ENCODE measurements at regions not wholly inside any gene's neighbourhood (a gene's known extent, or its start where the extent isn't known, plus 50 kb on each side); places are given as distances from the start of the nearest gene placed in this dataset.
"Not testable (repeated sequence)": the region's sequence is repeated elsewhere in the genome, so short reads cannot be mapped to it uniquely, and the experiment has no call there.

GRCh38 chr11:82194521-82194920 lies 539.1 kb downstream of the FAM181B start:
- no peak for DNase-seq

GRCh38 chr11:82191695-82192094 lies 542.0 kb downstream of the FAM181B start:
- no peak for DNase-seq

GRCh38 chr11:82185925-82186324 lies 547.7 kb downstream of the FAM181B start:
- no peak for DNase-seq

DNA sequence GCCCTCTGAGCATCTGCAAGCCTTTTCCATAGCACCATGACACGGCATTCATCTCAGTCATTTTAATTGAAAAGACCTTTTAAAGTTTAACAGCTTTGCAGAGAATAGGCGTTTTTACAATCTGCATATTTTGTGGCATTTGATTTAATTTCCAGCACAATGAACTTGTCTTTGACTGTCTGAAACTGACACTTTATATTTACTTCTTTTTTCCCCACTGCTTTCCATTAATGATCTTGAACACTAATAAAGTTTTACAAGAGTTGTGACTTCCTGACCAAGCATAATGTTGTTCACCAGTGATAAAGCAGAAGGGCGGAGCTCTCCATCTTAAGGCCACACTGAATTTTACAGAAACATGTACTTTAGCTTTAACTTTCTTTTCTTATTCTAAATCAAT lies 548.7 kb downstream of the FAM181B start:
- DNase-seq = no peak

- DNase-seq = no peak
Measured at GRCh38 chr11:82183346-82183745, 550.3 kb downstream of the FAM181B start.

DNA sequence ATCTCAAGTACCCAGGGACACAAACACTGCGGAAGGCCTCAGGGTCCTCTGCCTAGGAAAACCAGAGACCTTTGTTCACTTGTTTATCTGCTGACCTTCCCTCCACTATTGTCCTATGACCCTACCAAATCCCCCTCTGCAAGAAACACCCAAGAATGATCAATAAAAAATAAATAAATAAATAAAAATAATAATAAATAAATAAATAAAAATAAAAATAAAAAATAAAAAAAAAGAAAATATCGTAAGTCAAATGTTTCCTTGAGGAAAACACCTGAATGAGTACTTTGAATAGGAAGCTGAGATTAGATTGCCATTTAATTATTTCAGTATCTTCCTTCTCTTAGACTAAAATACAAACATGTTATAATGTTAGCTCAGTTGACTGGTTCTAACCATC lies 551.0 kb downstream of the FAM181B start:
- not testable (repeated sequence) for DNase-seq

DNA sequence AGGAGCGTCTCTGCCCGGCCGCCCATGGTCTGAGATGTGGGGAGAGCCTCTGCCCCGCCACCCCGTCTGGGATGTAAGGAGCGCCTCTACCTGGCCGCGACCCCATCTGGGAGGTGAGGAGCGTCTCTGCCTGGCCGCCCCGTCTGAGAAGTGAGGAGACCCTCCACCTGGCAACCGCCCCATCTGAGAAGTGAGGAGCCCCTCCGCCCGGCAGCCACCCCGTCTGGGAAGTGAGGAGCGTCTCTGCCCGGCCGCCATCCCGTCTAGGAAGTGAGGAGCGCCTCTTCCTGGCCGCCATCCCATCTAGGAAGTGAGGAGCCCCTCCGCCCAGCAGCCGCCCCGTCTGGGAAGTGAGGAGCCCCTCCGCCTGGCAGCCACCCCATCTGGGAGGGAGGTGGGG lies 551.9 kb downstream of the FAM181B start:
- DNase-seq = not testable (repeated sequence)

DNA sequence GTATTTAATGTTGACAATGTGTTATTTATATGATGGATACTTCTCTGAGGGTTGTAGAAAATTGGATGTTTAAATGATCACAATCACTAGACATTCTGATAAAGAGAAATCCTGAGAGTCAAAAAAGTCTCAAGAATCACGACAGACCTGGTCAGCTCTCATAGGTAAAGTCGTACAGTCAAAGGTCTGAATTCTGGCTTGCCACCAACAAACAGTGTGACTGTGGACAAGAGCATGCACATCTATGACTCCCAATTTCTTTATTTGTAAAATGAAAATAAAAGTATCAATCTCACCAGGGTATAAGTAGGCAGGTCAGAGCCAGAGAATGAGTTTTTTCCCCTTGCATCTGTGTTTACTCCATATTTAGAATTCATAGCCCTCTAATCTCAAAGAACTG lies 556.7 kb downstream of the FAM181B start:
- DNase-seq = no peak

DNA sequence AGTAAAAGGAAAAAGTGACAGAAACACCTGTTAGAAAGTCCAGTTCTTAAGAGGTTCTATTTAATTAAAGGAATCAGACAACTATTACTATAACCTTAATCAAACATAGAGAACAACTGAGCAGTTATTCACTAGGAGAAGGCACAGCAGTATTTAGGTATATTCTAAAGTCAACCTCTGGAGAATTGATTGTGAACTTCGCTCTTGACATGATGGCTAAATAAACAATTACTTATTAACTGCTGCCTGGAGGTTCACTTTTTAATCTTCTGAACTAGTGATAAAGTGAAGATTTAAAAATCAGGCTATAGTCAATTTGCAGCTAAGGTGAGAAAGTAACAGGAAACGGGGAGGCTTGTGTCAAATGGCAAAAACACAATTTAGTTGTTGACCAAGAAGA lies 557.3 kb downstream of the FAM181B start:
- DNase-seq = no peak

DNA sequence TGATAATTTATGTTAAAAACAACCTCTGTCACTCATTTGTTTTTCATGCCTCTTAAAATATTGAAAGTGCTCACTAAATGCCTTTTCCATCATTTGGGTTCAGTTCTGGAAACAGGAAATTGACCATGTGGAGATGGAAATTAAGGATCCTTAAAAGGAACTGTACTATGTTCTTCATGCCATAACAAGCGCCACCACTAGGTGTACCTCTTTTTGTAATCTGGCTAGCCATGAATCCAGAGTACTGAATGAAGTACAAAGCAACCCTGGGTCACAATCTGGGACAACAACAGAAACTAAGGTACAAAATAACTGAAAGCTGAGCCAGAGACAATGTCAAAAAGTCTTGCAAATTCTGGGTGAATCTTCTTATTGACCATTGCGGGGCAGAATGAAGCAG lies 559.1 kb downstream of the FAM181B start:
- no peak for DNase-seq

DNA sequence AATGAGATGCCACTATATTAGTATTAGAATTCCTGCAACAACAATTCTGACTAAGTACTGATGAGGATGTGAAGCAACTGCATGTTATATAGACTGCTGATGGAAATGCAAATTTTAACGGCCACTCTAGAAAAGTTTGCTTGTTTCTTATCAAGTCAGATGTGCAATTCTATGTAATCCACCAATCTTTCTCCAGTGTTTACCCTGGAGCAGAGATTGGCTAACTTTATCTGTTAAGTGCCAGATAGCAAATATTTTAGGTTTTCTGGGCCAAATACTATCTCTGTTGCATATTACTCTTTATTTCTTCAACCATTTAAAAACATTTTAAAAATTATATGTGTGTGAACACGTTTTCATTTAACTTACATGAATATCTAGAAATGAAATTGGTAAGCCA lies 586.9 kb downstream of the FAM181B start:
- no peak for DNase-seq

DNA sequence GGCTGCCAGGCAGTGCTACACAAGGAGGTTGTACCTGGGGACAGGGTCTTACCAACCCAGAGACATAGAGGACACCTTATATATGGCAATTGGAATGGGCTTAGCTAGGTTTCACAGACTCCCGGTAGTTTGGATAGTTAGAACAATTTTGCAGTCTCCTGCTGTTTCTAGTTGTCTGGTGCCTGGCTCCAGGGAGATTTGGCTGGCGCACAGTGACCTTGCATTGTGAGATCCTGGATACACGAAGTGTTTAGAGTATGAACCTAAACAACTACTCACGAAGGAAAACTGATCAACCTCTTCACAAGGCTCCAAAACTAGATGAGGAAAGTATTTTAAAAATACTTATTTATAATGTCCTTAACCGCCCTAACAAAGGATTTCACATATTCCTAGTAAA lies 614.7 kb downstream of the FAM181B start:
- DNase-seq = no peak

- DNase-seq = no peak
Measured at GRCh38 chr11:82117362-82117761, 616.3 kb downstream of the FAM181B start.

- no peak for DNase-seq
Measured at GRCh38 chr11:82105331-82105998, 628.2 kb downstream of the FAM181B start.

DNA sequence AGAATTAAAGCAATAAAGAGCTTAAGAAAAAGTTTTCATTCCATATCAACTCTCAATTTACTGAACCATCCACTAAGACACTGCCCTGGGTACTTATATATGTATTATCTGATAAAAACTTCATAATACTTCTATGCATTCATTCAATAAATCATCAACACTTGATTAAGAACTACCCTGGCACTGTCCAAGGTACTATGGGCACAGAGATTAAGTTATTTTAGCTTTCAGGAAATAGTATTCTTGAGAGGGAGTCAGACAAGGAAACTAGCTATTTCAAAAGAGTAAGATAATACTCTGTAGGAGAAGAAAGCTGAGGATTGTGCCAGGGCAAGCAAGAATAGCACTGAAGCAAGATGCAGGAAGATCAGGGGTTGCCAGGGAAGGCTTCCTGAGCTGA lies 640.8 kb downstream of the FAM181B start:
- no peak for DNase-seq

GRCh38 chr11:82089426-82089825 lies 644.2 kb downstream of the FAM181B start:
- DNase-seq = no peak

DNA sequence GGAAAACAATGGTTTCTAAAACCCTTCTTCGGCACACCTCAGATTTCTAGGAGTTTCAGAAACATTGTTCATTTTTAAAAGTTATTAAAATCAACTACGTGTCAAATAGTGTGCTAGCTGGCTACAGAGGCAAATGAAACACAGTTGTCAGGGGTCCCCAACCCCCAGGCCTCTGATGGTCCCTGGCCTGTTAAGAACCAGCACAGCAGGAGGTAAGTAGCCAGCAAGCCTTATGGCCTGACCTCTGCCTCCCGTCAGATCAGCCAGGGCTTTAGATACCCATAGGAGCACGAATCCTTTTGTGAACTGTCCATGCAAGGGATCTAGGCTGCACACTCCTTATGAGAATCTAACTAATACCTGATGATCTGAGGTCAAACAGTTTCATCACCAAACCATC lies 648.2 kb downstream of the FAM181B start:
- DNase-seq = no peak

GRCh38 chr11:82082976-82083375 lies 650.7 kb downstream of the FAM181B start:
- DNase-seq = no peak

DNA sequence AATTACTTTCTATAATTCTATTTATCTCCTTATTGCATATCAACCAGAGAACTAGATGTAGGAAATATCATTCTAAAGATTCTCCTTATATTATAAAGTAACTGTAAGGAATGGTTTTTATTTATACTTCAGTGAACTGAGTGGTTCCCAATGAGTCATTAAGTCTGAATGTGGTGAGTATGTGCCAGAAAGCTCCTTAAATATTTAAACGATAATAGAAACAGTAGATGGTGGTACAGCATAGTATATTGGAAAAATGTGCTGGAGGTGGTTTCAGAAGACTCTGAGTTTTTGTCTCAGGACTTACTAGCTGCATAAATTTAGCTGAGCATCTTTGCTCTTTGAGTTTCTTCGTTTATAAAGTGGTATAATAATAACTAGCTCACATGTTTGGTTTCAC lies 653.5 kb downstream of the FAM181B start:
- no peak for DNase-seq

GRCh38 chr11:82076126-82076525 lies 657.5 kb downstream of the FAM181B start:
- no peak for DNase-seq

DNA sequence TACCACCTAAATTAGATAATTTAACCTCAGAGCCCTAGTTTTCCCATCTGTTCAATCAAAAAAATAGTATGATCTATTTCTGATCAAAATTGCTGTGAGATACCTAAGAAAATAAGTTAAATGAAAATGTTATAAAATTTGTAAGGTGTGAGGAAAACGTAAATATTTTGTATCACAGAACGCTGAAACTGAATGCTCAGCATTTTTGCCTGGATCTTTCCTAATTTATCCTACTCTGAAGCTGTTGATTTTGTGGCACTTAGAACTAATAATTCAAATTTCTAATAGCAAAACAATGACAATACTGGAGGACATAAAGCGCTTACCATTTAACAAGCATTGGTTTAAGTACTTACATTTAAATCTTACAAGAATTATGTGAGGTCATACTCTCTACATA lies 674.2 kb downstream of the FAM181B start:
- no peak for DNase-seq

DNA sequence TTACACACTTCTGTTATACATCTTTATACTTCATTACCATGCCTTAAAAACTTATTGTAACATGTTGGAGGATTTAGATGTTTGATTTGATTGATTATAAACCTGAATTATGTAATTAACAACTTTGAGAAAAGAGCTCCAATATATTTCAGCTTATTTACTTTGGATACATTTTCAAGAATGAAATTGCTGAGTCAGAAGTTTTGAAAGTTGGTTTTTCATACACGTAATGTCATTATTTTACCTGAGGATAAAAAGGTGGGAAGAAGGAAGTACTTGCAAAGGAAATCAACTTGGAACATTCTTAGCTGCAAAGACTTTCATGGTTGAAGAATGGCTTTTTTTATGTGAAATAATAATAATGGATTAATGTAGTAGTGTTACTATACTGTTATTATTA lies 677.2 kb downstream of the FAM181B start:
- DNase-seq = no peak

DNA sequence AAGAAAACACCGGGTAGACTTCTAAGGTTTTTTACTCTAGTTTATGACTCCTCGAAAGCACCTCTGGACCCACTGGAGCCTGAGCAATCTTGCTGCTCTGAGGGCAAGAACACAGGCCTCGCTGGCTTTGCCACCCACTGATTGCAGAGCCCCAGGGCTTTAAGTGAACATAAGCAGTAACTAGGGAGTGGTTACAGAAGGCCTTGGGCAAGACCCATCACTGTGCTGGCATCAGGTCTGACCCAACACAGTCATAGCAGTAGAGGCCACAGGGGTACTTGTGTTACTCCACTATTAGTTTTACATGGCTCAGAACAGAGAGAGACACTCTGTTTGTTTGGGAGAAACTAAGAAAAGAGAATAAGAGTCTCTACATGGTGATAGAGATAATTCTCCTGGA lies 684.5 kb downstream of the FAM181B start:
- no peak for DNase-seq

GRCh38 chr11:82047200-82047599 lies 686.5 kb downstream of the FAM181B start:
- DNase-seq = no peak

DNA sequence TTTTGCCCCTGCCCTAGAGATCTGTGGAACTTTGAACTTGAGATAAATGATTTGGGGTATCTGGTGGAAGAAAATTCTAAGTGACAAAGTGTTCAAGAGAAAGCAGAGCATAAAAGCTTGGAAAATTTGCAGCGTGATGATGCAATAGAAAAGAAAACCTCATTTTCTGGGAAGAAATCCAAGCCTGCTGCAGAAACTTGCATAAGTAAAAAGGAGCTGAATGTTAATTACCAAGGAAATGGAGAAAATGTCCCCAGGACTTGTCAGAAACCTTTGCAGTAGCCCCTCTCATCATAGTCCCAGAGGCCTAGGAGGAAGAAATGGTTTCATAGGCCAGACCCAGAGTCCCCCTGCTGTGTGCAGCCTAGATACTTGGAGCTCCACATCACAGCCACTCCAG lies 686.9 kb downstream of the FAM181B start:
- no peak for DNase-seq
